Colonic mucosa (tissue), 4 donors: ENCODE measurements at regions not wholly inside any gene's neighbourhood (a gene's known extent, or its start where the extent isn't known, plus 50 kb on each side); places are given as distances from the start of the nearest gene placed in this dataset.
"Not testable (repeated sequence)": the region's sequence is repeated elsewhere in the genome, so short reads cannot be mapped to it uniquely, and the experiment has no call there.

ENCODE experiments used
- DNase-seq: peaks from one replicate; pipeline ENCODE4 v3.0.0-alpha.2; 2020
- H3K27ac ChIP-seq: fragments of 200-600 bp; one replicate; pipeline ENCODE4 v1.8.0; 2021
- H3K27me3 ChIP-seq: fragments of 200-600 bp; one replicate; pipeline ENCODE4 v1.8.0; 2021
- H3K36me3 ChIP-seq: fragments of 200-600 bp; one replicate; pipeline ENCODE4 v1.8.0; 2021
- H3K4me1 ChIP-seq: fragments of 200-600 bp; one replicate; pipeline ENCODE4 v1.8.0; 2021; ENCODE audit warnings: mild to moderate bottlenecking
- H3K4me3 ChIP-seq: fragments of 200-600 bp; one replicate; pipeline ENCODE4 v1.8.0; 2021
- H3K9ac ChIP-seq, 2 donors: one replicate each; pipeline ENCODE4 v1.7.0; 2013; ENCODE audit warnings: control low read depth in 2 of 2, low read depth in 2 of 2, low read length in 2 of 2
- H3K9me3 ChIP-seq: fragments of 200-600 bp; one replicate; pipeline ENCODE4 v1.8.0; 2021
- intact Hi-C: fragments of 100-400 bp; cut with DNase I; formaldehyde crosslinking; loops from one replicate; pipeline ENCODE4 v1.14.1; 2022
- TF ChIP-seq, protein P1 (sequence below): fragments of 200-600 bp; IDR thresholded peaks from one replicate; pipeline ENCODE4 v1.8.0; 2022; ENCODE audit warnings: antibody characterized with exemption, mild to moderate bottlenecking
- donor health status: healthy.
- donor health status: DM: no; HTN: no; CAD: no.
- donor health status: DM: no; HTN: no; CAD: no.

DNA sequence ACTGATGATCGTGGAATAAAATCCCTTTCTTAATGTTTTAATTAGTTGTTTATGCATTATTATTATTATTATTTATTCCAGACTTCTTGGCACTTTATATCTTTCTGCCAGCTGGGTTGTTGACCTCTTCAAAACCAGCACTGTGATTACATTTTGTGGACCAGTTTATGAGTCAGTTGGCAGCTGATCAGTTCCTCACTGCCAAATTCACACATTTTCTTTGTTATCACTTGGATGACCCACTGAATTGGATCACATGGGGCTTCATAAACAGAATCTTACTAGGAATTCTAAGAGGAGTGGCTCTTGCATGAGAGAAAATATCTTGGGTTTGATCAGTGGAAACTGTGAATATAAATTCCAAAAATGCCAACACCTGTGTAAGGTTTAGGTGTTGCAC lies 321.8 kb upstream of the SPRED2 start:
- Histone ChIP-seq H3K9ac (no peak overlapping the region), H3K36me3 (no peaks in the 10 kb centered on the region), H3K9me3 (no peaks in the 10 kb centered on the region), H3K4me3 (no peak overlapping the region), H3K27me3 (no peaks in the 10 kb centered on the region), H3K27ac (no peak overlapping the region), H3K4me1 (no peaks in the 10 kb centered on the region)
- TF ChIP-seq, protein P1, sequence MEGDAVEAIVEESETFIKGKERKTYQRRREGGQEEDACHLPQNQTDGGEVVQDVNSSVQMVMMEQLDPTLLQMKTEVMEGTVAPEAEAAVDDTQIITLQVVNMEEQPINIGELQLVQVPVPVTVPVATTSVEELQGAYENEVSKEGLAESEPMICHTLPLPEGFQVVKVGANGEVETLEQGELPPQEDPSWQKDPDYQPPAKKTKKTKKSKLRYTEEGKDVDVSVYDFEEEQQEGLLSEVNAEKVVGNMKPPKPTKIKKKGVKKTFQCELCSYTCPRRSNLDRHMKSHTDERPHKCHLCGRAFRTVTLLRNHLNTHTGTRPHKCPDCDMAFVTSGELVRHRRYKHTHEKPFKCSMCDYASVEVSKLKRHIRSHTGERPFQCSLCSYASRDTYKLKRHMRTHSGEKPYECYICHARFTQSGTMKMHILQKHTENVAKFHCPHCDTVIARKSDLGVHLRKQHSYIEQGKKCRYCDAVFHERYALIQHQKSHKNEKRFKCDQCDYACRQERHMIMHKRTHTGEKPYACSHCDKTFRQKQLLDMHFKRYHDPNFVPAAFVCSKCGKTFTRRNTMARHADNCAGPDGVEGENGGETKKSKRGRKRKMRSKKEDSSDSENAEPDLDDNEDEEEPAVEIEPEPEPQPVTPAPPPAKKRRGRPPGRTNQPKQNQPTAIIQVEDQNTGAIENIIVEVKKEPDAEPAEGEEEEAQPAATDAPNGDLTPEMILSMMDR = no peak
- intact Hi-C loops = no loop called here
- no peak for DNase-seq

DNA sequence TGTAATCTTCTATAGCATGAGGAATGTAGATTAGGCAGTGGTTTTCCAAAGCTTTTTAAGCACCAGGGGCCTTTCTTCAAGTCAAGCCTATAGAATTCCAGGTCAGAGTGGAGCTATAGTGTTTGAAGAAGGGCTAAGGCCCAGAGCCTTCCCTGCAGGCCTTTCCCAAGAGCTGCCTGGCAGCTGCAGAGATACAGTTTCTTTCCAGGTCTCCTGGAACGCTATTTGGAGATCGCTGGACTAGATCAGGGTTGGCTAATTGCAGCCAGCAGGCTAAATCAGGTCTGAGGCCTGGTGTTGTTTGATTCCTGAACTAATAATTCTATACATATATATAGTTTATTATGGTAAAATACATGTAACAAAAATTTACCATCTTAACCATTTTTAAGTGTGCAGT lies 319.0 kb upstream of the SPRED2 start:
- no peak for DNase-seq
- Histone ChIP-seq H3K9ac (no peak overlapping the region), H3K27me3 (no peaks in the 10 kb centered on the region), H3K4me1 (no peaks in the 10 kb centered on the region), H3K4me3 (no peak overlapping the region), H3K27ac (no peak overlapping the region), H3K36me3 (no peaks in the 10 kb centered on the region), H3K9me3 (no peaks in the 10 kb centered on the region)
- TF ChIP-seq, protein P1 = no peak
- intact Hi-C loops = no loop called here

DNA sequence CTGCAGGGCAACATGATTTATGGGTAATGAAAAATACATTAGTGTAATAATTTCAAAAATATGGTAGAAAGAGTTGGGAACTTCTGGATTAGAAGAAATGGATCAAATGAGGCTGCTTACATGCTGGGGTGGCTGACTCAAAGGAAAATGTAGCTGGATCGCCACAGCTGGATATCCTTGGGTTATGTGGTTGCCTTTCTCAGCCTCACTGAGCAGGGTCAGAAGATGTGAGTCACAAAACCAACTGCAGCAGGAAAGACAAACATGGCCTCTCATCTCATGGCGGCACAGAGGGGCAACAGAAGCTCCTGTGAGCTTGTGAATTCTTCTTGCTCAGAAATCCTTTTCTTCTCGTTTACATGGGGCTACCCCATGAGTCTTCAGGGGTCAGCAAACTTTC lies 317.1 kb upstream of the SPRED2 start:
- Histone ChIP-seq H3K4me1 (no peaks in the 10 kb centered on the region), H3K27me3 (no peaks in the 10 kb centered on the region), H3K9me3 (no peaks in the 10 kb centered on the region), H3K36me3 (no peaks in the 10 kb centered on the region), H3K4me3 (no peak overlapping the region), H3K27ac (no peak overlapping the region), H3K9ac (no peak overlapping the region)
- TF ChIP-seq, protein P1 = no peak
- DNase-seq = no peak
- intact Hi-C loops = no loop called here

DNA sequence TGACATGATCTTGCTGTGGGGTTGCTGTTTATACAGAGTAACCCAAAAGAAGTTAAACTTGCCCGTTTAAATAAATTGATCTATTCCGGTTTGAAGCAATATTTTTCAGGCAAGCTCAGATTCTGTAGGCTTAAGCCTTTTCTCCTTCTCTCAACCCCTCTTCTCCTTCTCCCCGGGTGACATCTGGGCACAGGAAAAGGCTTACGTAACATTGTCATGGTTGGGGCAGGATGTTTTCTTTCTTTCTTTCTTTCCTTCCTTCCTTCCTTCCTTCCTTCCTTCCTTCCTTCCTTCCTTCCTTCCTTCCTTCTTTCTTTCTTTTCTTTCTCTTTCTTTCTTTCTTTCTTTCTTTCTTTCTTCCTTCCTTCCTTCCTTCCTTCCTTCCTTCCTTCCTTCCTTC lies 315.5 kb upstream of the SPRED2 start:
- H3K27me3 ChIP-seq, H3K9ac ChIP-seq, H3K4me3 ChIP-seq, H3K27ac ChIP-seq, DNase-seq, H3K9me3 ChIP-seq, intact Hi-C loops, H3K4me1 ChIP-seq, H3K36me3 ChIP-seq: not testable (repeated sequence)

DNA sequence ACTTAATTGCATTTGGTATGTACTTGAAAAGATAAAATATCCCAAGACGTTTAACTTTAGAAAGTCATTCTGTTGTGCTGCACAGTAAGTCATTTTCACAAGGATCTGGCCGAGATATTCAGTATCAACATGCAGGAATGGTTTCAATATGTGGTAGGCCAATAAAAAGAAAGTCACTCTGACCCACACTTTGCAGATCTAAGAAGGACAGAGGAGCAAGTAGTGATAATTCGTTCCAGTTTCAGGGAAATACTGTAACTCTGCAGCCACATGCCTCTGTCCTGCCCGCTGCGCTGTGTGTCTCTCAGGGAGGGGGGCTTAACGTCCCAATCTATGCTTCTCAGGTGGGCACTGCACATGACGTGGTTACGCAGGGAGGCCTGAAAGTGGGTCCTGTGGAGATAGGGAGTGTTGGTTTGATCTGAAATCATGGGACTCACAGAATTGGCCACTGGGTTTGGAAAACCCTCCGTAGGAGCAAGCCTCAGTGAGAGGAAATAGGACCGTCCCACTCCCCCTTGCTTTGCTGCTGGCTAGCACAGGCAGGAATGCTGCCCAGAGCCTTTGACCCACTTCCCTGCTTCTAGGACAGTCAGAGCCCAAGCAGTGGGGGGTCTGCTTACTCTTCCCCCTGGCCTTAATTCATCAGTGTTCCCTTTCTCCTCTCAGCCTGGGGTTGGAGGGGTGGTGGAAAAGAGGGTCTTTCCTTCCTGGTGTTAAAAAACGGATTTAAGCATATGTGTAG lies 314.7 kb upstream of the SPRED2 start:
- Histone ChIP-seq H3K27ac (no peak overlapping the region), H3K27me3 (no peaks in the 10 kb centered on the region), H3K4me1 (no peaks in the 10 kb centered on the region), H3K4me3 (no peak overlapping the region), H3K9me3 (no peaks in the 10 kb centered on the region), H3K9ac (no peak overlapping the region), H3K36me3 (no peaks in the 10 kb centered on the region)
- no peak for DNase-seq
- intact Hi-C loops = no loop called here
- TF ChIP-seq, protein P1 = no peak

DNA sequence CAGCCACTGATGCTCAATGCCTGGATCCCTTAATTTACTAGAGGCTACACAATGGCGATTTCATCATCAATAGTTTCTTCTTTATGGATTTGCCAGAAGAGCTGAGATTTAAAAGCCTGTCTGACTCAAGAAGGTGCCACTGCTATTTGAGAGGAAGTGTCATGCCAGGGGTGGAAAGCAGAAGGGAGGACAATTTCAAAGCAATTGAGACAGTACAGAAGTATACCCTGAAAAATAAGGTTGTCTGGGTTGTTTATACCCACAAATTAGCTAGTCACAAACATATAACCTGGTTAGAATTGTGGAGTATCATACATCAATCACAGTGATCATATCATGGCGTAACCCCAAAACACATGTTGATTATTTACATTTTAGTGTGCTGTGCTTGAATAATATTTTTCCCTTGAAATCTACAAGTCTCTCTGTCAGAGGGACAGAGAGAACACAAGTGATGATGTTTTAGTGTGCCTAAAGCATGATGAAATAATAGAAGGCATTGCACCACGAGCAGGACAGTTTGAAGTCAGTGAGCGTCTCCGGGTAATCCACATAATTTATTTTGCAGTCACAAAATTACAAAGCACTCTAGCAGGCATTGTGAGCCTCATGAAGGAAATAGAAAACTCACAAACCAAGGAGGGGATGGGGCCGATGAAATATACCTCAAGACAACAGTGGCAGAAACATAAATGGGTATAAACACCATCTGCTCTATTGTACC lies 312.2 kb upstream of the SPRED2 start:
- Histone ChIP-seq H3K9ac (no peak overlapping the region), H3K4me1 (no peaks in the 10 kb centered on the region), H3K4me3 (no peak overlapping the region), H3K36me3 (no peaks in the 10 kb centered on the region), H3K27me3 (no peaks in the 10 kb centered on the region), H3K27ac (no peak overlapping the region), H3K9me3 (no peaks in the 10 kb centered on the region)
- no peak for DNase-seq
- intact Hi-C loops = no loop called here
- TF ChIP-seq, protein P1 = no peak
